ENCODE measurements at regions not wholly inside any gene's neighbourhood (a gene's known extent, or its start where the extent isn't known, plus 50 kb on each side); places are given as distances from the start of the nearest gene placed in this dataset.
"Not testable (repeated sequence)": the region's sequence is repeated elsewhere in the genome, so short reads cannot be mapped to it uniquely, and the experiment has no call there.

GRCh38 chr3:153414982-153415381 lies 253.0 kb downstream of the RAP2B start (continued):
- TF ChIP-seq, protein P1, sequence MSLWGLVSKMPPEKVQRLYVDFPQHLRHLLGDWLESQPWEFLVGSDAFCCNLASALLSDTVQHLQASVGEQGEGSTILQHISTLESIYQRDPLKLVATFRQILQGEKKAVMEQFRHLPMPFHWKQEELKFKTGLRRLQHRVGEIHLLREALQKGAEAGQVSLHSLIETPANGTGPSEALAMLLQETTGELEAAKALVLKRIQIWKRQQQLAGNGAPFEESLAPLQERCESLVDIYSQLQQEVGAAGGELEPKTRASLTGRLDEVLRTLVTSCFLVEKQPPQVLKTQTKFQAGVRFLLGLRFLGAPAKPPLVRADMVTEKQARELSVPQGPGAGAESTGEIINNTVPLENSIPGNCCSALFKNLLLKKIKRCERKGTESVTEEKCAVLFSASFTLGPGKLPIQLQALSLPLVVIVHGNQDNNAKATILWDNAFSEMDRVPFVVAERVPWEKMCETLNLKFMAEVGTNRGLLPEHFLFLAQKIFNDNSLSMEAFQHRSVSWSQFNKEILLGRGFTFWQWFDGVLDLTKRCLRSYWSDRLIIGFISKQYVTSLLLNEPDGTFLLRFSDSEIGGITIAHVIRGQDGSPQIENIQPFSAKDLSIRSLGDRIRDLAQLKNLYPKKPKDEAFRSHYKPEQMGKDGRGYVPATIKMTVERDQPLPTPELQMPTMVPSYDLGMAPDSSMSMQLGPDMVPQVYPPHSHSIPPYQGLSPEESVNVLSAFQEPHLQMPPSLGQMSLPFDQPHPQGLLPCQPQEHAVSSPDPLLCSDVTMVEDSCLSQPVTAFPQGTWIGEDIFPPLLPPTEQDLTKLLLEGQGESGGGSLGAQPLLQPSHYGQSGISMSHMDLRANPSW (CRISPR knock-in tag; conservative IDR thresholded peaks at IDR 0.05; ENCODE audit: low read depth): no peak
- TF ChIP-seq SMAD3 (CRISPR knock-in tag; IDR thresholded peaks at IDR 0.05; ENCODE audit: borderline replicate concordance) (no peak), ZNF263 (CRISPR knock-in tag; IDR thresholded peaks at IDR 0.05; ENCODE audit: low read depth) (no peak), ZNF121 (CRISPR knock-in tag; IDR thresholded peaks at IDR 0.05) (no peak)

DNA sequence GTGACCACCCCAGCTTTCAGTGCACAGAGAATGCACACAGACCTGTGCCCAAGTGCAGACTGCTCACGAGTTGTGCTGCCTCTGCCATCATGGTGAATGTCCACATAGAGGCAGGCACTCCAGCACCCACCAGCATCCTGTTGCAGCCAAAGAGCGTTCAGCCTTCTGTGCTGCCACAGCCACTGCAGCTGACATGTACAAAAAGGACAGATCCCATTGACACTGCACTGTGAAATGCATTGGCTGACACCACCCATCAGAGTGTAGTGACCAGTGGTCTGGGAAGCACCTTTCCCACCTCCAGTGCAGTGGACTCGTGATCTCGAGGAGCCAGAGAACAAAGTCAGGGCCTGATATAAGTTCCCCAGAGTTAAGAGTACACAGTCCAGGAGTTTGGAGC lies 260.3 kb downstream of the RAP2B start:
- H3K4me3 Mint-ChIP-seq: no peak overlapping the region
- ATAC-seq (no peak), DNase-seq (ENCODE audit: low spot score) (no peak)
- H3K9me3 Mint-ChIP-seq: peaks cover 61% of the 10 kb centered on the region
- no peaks in the 10 kb centered on the region for H3K4me1 Mint-ChIP-seq
- ChIA-PET CTCF (interaction anchor here (0.6 kb wide), 1 partner anchor 249 kb away, joined by 4 read pairs; no protein-coding TSS in a partner anchor), POLR2A (no interaction called here)
- no peak overlapping the region for H3K27ac Mint-ChIP-seq
- no peaks in the 10 kb centered on the region; the same call in 1 of the 2 replicates for H3K27me3 Mint-ChIP-seq (ENCODE audit: low read depth)
- TF ChIP-seq SOX15 (CRISPR knock-in tag; IDR thresholded peaks at IDR 0.05) (no peak), ZBTB21 (CRISPR knock-in tag; IDR thresholded peaks at IDR 0.05; ENCODE audit: borderline replicate concordance) (no peak), ZNF416 (CRISPR knock-in tag; IDR thresholded peaks at IDR 0.05) (no peak), GTF2I (CRISPR knock-in tag; conservative IDR thresholded peaks at IDR 0.05) (no peak)
- H3K36me3 Mint-ChIP-seq: peaks cover 32% of the 10 kb centered on the region

GRCh38 chr3:153423820-153424219 lies 261.8 kb downstream of the RAP2B start:
- DNase-seq (ENCODE audit: low spot score); H3K27me3 Mint-ChIP-seq (ENCODE audit: low read depth); H3K27ac Mint-ChIP-seq; POLR2A ChIA-PET; CTCF ChIA-PET; H3K4me1 Mint-ChIP-seq; ATAC-seq; H3K4me3 Mint-ChIP-seq: not testable (repeated sequence)
- H3K9me3 Mint-ChIP-seq: peaks cover 56% of the 10 kb centered on the region
- peaks cover 32% of the 10 kb centered on the region for H3K36me3 Mint-ChIP-seq

DNA sequence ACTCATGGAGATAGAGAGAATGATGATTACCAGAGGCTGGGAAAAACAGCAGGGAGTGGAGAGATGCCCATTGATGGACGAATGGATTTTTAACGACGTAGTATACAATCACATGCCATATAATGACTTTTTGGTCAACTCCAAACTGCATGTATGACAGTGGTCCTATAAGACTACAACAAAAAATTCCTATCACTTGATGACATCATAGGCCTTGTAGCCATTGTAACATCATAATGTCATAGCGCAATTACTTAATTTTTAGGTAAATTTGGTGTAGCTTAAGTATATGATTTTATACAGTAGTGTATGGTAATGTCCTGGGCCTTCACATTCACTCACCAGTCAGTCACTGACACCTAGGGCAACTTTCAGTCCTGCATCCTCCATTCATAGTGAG lies 264.3 kb downstream of the RAP2B start:
- CTCF ChIA-PET: no interaction called here

More for the DNA sequence above, 264.3 kb downstream of the RAP2B start:
- Mint-ChIP-seq H3K4me3 (no peak overlapping the region), H3K36me3 (peaks cover 27% of the 10 kb centered on the region), H3K27ac (no peak overlapping the region), H3K4me1 (no peaks in the 10 kb centered on the region), H3K27me3 (ENCODE audit: low read depth) (no peaks in the 10 kb centered on the region; the same call in 1 of the 2 replicates), H3K9me3 (peaks cover 40% of the 10 kb centered on the region)
- no peak for DNase-seq (ENCODE audit: low spot score)
- no peak for ATAC-seq
- TF ChIP-seq, protein P2, sequence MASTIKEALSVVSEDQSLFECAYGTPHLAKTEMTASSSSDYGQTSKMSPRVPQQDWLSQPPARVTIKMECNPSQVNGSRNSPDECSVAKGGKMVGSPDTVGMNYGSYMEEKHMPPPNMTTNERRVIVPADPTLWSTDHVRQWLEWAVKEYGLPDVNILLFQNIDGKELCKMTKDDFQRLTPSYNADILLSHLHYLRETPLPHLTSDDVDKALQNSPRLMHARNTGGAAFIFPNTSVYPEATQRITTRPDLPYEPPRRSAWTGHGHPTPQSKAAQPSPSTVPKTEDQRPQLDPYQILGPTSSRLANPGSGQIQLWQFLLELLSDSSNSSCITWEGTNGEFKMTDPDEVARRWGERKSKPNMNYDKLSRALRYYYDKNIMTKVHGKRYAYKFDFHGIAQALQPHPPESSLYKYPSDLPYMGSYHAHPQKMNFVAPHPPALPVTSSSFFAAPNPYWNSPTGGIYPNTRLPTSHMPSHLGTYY (CRISPR knock-in tag; IDR thresholded peaks at IDR 0.05): no peak
- TF ChIP-seq PREB (CRISPR knock-in tag; IDR thresholded peaks at IDR 0.05; ENCODE audit: borderline replicate concordance) (no peak), ELF4 (CRISPR knock-in tag; IDR thresholded peaks at IDR 0.05; ENCODE audit: low read depth) (no peak), GTF2I (CRISPR knock-in tag; conservative IDR thresholded peaks at IDR 0.05) (no peak), ZNF263 (CRISPR knock-in tag; IDR thresholded peaks at IDR 0.05; ENCODE audit: low read depth) (no peak), NR2C2 (CRISPR knock-in tag; IDR thresholded peaks at IDR 0.05) (no peak), ETV6 (CRISPR knock-in tag; IDR thresholded peaks at IDR 0.05) (no peak), NR3C1 (CRISPR knock-in tag; conservative IDR thresholded peaks at IDR 0.05; ENCODE audit: low read depth) (no peak), CREB1 (CRISPR knock-in tag; IDR thresholded peaks at IDR 0.05) (no peak), SMAD3 (CRISPR knock-in tag; IDR thresholded peaks at IDR 0.05; ENCODE audit: borderline replicate concordance) (no peak), ATF3 (CRISPR knock-in tag; conservative IDR thresholded peaks at IDR 0.05) (no peak), MXD4 (CRISPR knock-in tag; IDR thresholded peaks at IDR 0.05; ENCODE audit: borderline replicate concordance) (no peak), SP1 (CRISPR knock-in tag; conservative IDR thresholded peaks at IDR 0.05) (no peak), E2F1 (CRISPR knock-in tag; IDR thresholded peaks at IDR 0.05) (no peak), CREM (CRISPR knock-in tag; IDR thresholded peaks at IDR 0.05) (no peak)
- TF ChIP-seq, protein P3, sequence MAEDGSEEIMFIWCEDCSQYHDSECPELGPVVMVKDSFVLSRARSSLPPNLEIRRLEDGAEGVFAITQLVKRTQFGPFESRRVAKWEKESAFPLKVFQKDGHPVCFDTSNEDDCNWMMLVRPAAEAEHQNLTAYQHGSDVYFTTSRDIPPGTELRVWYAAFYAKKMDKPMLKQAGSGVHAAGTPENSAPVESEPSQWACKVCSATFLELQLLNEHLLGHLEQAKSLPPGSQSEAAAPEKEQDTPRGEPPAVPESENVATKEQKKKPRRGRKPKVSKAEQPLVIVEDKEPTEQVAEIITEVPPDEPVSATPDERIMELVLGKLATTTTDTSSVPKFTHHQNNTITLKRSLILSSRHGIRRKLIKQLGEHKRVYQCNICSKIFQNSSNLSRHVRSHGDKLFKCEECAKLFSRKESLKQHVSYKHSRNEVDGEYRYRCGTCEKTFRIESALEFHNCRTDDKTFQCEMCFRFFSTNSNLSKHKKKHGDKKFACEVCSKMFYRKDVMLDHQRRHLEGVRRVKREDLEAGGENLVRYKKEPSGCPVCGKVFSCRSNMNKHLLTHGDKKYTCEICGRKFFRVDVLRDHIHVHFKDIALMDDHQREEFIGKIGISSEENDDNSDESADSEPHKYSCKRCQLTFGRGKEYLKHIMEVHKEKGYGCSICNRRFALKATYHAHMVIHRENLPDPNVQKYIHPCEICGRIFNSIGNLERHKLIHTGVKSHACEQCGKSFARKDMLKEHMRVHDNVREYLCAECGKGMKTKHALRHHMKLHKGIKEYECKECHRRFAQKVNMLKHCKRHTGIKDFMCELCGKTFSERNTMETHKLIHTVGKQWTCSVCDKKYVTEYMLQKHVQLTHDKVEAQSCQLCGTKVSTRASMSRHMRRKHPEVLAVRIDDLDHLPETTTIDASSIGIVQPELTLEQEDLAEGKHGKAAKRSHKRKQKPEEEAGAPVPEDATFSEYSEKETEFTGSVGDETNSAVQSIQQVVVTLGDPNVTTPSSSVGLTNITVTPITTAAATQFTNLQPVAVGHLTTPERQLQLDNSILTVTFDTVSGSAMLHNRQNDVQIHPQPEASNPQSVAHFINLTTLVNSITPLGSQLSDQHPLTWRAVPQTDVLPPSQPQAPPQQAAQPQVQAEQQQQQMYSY (CRISPR knock-in tag; IDR thresholded peaks at IDR 0.05): no peak
- POLR2A ChIA-PET: no interaction called here

Measured in WTC11 (cell line).